WTC11 (cell line): ENCODE measurements at regions not wholly inside any gene's neighbourhood (a gene's known extent, or its start where the extent isn't known, plus 50 kb on each side); places are given as distances from the start of the nearest gene placed in this dataset.

Experiments used
- ATAC-seq: fragments of 200-7000 bp; cut with Tn5 transposase; 2 replicates; pipeline ENCODE4 v1.10.0; 2021; ENCODE audit warnings: mild to moderate bottlenecking, moderate library complexity
- CTCF ChIA-PET: fragments of 300-600 bp; sonication (Branson Sonifier 250); formaldehyde crosslinking; loops from one replicate; lab custom pipeline; 2021; ENCODE audit warnings: antibody characterized with exemption; lab: Charles Lee
- POLR2A ChIA-PET: fragments of 350-600 bp; sonication (Branson Sonifier 250); formaldehyde crosslinking; loops from one replicate; lab custom pipeline; 2021; ENCODE audit warnings: antibody characterized with exemption; lab: Charles Lee
- DNase-seq: peaks from one replicate; pipeline ENCODE4 v3.0.0; 2021; ENCODE audit warnings: low spot score
- H3K27ac Mint-ChIP-seq: 2 replicates; pipeline ENCODE4 v1.8.0; 2021; ENCODE audit warnings: mixed read lengths
- H3K27me3 Mint-ChIP-seq: 2 replicates; pipeline ENCODE4 v1.8.0; 2021; ENCODE audit warnings: low read depth, mild to moderate bottlenecking, moderate library complexity, mixed read lengths
- H3K36me3 Mint-ChIP-seq: 2 replicates; pipeline ENCODE4 v1.8.0; 2021; ENCODE audit warnings: mixed read lengths
- H3K4me1 Mint-ChIP-seq: 2 replicates; pipeline ENCODE4 v1.8.0; 2022; ENCODE audit warnings: mixed read lengths
- H3K4me3 Mint-ChIP-seq: 2 replicates; pipeline ENCODE4 v1.8.0; 2021; ENCODE audit warnings: mild to moderate bottlenecking, moderate library complexity, mixed read lengths
- H3K9me3 Mint-ChIP-seq: 2 replicates; pipeline ENCODE4 v1.8.0; 2021; ENCODE audit warnings: mixed read lengths
- CBFB ChIP-seq: sonication (generic); formaldehyde crosslinking; IDR thresholded peaks from 2 replicates; pipeline ENCODE4 v1.8.1; 2022; ENCODE audit warnings: mild to moderate bottlenecking, low read depth, missing genetic modification reagents
- CREB1 ChIP-seq: sonication (generic); formaldehyde crosslinking; IDR thresholded peaks from 2 replicates; pipeline ENCODE4 v1.8.0; 2023; ENCODE audit warnings: mild to moderate bottlenecking, missing genetic modification reagents
- CREM ChIP-seq: sonication (generic); formaldehyde crosslinking; IDR thresholded peaks from 2 replicates; pipeline ENCODE4 v1.8.1; 2022; ENCODE audit warnings: mild to moderate bottlenecking, missing genetic modification reagents, moderate library complexity
- KAT7 ChIP-seq: sonication (generic); formaldehyde crosslinking; IDR thresholded peaks from 2 replicates; pipeline ENCODE4 v1.8.1; 2023; ENCODE audit warnings: missing genetic modification reagents, mild to moderate bottlenecking, borderline replicate concordance
- TCF7 ChIP-seq: sonication (generic); formaldehyde crosslinking; IDR thresholded peaks from 2 replicates; pipeline ENCODE4 v1.8.0; 2022; ENCODE audit warnings: mild to moderate bottlenecking, low read depth, missing genetic modification reagents, moderate library complexity
- TEAD1 ChIP-seq: sonication (generic); formaldehyde crosslinking; IDR thresholded peaks from 2 replicates; pipeline ENCODE4 v1.8.0; 2022; ENCODE audit warnings: mild to moderate bottlenecking, missing genetic modification reagents
- TF ChIP-seq, protein P1 (sequence below): fragments of 200-600 bp; IDR thresholded peaks from 2 replicates; pipeline ENCODE4 v1.8.0; 2022; ENCODE audit warnings: antibody characterized with exemption
- TF ChIP-seq, protein P2 (sequence below): fragments of 250-450 bp; sonication (Bioruptor Pico); IDR thresholded peaks from 2 replicates; pipeline ENCODE4 v1.8.0; 2021; ENCODE audit warnings: mild to moderate bottlenecking
- TF ChIP-seq, protein P3 (sequence below): fragments of 250-450 bp; sonication (Bioruptor Pico); IDR thresholded peaks from 2 replicates; pipeline ENCODE4 v2.1.2; 2022; ENCODE audit warnings: mild to moderate bottlenecking, moderate library complexity
- TF ChIP-seq, protein P4 (sequence below): sonication (generic); formaldehyde crosslinking; IDR thresholded peaks from 2 replicates; pipeline ENCODE4 v1.8.1; 2023; ENCODE audit warnings: mild to moderate bottlenecking, missing genetic modification reagents
- TF ChIP-seq, protein P5 (sequence below): sonication (generic); formaldehyde crosslinking; IDR thresholded peaks from 2 replicates; pipeline ENCODE4 v1.8.0; 2022; ENCODE audit warnings: mild to moderate bottlenecking, missing genetic modification reagents
- TF ChIP-seq, protein P6 (sequence below): sonication (generic); formaldehyde crosslinking; IDR thresholded peaks from 2 replicates; pipeline ENCODE4 v1.8.1; 2022; ENCODE audit warnings: missing genetic modification reagents, borderline replicate concordance

DNA sequence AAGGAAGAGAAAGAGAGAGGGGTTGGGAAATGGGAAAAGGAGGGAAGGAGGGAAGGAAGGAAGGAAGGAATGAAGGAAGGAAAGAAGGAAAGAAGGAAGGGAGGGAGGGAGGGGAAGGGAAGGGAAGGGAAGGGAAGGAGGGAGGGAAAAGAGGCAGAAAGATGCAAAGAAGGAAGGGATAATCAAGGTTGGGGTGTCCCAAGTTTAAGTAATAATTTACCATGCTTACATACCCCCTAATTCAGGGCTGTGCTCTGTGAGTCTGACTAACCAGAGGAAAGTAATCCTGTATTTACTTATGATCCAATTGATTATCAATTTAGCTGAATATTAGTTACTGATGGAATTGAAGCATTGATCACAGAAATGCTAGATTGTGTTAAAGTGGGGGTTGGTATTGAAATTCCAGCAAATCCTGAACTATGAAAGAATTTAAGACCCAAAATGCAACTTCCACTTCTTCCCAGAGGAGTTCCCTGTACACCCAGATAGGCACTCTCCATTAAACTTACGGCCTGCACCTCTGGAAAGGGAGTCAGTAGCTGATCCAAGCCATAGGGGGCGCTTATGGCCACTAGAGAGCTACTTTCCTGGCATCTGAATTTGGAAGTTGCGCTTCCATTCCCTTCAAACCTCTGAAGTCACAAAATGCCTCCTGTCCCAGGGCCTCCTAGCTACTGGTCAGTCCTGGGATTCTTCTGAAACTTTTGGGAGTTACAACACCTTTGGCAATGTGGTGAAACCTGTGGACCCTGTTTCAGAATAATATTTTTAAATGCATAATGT, 162.7 kb upstream of the PWP1 start:
- DNase-seq = peak; percentile 65
- ChIA-PET CTCF (interaction anchor here (0.7 to 2.2 kb wide), 27 partner anchors 10 to 391 kb away, joined by 3 to 14 read pairs (median 5); a partner anchor contains a TSS), POLR2A (interaction anchor here (0.5 kb wide), 1 partner anchor 71 kb away, joined by 3 read pairs; no protein-coding TSS in a partner anchor)
- peak; percentile 96 for ATAC-seq
- H3K36me3 Mint-ChIP-seq = no peaks in the 10 kb centered on the region
- no peak overlapping the region for H3K27ac Mint-ChIP-seq
- H3K4me3 Mint-ChIP-seq = no peak overlapping the region
- TF ChIP-seq CBFB = no peak
- TF ChIP-seq, protein P1, sequence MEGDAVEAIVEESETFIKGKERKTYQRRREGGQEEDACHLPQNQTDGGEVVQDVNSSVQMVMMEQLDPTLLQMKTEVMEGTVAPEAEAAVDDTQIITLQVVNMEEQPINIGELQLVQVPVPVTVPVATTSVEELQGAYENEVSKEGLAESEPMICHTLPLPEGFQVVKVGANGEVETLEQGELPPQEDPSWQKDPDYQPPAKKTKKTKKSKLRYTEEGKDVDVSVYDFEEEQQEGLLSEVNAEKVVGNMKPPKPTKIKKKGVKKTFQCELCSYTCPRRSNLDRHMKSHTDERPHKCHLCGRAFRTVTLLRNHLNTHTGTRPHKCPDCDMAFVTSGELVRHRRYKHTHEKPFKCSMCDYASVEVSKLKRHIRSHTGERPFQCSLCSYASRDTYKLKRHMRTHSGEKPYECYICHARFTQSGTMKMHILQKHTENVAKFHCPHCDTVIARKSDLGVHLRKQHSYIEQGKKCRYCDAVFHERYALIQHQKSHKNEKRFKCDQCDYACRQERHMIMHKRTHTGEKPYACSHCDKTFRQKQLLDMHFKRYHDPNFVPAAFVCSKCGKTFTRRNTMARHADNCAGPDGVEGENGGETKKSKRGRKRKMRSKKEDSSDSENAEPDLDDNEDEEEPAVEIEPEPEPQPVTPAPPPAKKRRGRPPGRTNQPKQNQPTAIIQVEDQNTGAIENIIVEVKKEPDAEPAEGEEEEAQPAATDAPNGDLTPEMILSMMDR = peak; percentile 48
- H3K4me1 Mint-ChIP-seq = no peaks in the 10 kb centered on the region; the same call in 1 of the 2 replicates
- H3K9me3 Mint-ChIP-seq = peaks cover 11% of the 10 kb centered on the region
- no peaks in the 10 kb centered on the region for H3K27me3 Mint-ChIP-seq

DNA sequence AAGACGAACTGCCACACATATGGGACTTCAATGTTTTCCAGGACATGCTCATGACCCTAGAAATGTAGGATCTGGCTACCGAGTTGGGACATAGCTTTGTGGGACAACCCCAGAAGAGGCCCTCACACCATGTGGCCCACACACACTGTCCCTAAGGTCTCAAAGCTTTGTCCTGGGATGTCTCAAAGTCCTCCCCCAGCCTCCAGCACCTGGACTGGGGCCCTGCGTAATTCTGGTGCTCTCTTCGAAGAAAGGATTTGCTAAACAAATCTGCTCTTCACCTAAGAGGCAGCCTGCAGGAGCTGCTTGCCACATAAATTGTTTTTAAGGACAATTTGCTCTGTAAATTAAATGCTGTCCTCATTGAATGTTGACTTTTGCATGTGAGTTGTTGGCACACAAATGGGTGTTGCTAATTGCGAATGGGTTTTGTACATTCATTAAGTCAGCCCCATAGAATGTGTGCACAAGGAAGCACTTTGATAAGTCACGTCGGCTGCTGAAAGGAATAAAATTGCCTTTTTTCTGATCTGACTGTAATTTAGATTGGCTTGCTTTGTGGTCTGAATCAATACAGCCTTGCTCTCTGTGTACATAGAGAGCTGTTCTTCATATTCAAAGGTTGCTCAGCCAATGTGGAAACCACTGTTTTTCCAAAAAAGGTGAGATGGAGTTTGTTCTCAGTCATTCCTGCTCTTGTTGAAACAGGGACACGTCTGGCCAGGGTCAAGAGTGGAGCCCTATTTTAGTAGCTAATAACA, 161.6 kb upstream of the PWP1 start:
- peaks cover 8% of the 10 kb centered on the region for H3K9me3 Mint-ChIP-seq
- POLR2A ChIA-PET = interaction anchor here (0.5 kb wide), 1 partner anchor 72 kb away, joined by 3 read pairs; no protein-coding TSS in a partner anchor
- CTCF ChIA-PET = interaction anchor here (1.0 to 2.2 kb wide), 19 partner anchors 9 to 392 kb away, joined by 3 to 14 read pairs (median 7); a partner anchor contains a TSS
- H3K4me3 Mint-ChIP-seq = no peak overlapping the region
- no peaks in the 10 kb centered on the region for H3K27me3 Mint-ChIP-seq
- H3K36me3 Mint-ChIP-seq = no peaks in the 10 kb centered on the region
- DNase-seq (no peak), ATAC-seq (no peak)
- no peaks in the 10 kb centered on the region; the same call in 1 of the 2 replicates for H3K4me1 Mint-ChIP-seq
- TF ChIP-seq, protein P2, sequence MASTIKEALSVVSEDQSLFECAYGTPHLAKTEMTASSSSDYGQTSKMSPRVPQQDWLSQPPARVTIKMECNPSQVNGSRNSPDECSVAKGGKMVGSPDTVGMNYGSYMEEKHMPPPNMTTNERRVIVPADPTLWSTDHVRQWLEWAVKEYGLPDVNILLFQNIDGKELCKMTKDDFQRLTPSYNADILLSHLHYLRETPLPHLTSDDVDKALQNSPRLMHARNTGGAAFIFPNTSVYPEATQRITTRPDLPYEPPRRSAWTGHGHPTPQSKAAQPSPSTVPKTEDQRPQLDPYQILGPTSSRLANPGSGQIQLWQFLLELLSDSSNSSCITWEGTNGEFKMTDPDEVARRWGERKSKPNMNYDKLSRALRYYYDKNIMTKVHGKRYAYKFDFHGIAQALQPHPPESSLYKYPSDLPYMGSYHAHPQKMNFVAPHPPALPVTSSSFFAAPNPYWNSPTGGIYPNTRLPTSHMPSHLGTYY = no peak
- TF ChIP-seq TEAD1 (CRISPR knock-in tag) = no peak
- TF ChIP-seq, protein P3, sequence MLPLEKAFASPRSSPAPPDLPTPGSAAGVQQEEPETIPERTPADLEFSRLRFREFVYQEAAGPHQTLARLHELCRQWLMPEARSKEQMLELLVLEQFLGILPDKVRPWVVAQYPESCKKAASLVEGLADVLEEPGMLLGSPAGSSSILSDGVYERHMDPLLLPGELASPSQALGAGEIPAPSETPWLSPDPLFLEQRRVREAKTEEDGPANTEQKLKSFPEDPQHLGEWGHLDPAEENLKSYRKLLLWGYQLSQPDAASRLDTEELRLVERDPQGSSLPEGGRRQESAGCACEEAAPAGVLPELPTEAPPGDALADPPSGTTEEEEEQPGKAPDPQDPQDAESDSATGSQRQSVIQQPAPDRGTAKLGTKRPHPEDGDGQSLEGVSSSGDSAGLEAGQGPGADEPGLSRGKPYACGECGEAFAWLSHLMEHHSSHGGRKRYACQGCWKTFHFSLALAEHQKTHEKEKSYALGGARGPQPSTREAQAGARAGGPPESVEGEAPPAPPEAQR (CRISPR knock-in tag) = no peak
- no peak for TF ChIP-seq CREM
- TF ChIP-seq KAT7 (CRISPR knock-in tag) = no peak
- no peak for TF ChIP-seq CREB1 (CRISPR knock-in tag)
- TF ChIP-seq, protein P4, sequence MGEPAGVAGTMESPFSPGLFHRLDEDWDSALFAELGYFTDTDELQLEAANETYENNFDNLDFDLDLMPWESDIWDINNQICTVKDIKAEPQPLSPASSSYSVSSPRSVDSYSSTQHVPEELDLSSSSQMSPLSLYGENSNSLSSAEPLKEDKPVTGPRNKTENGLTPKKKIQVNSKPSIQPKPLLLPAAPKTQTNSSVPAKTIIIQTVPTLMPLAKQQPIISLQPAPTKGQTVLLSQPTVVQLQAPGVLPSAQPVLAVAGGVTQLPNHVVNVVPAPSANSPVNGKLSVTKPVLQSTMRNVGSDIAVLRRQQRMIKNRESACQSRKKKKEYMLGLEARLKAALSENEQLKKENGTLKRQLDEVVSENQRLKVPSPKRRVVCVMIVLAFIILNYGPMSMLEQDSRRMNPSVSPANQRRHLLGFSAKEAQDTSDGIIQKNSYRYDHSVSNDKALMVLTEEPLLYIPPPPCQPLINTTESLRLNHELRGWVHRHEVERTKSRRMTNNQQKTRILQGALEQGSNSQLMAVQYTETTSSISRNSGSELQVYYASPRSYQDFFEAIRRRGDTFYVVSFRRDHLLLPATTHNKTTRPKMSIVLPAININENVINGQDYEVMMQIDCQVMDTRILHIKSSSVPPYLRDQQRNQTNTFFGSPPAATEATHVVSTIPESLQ = no peak
- TF ChIP-seq TCF7 (CRISPR knock-in tag) = no peak
- no peak overlapping the region for H3K27ac Mint-ChIP-seq

DNA sequence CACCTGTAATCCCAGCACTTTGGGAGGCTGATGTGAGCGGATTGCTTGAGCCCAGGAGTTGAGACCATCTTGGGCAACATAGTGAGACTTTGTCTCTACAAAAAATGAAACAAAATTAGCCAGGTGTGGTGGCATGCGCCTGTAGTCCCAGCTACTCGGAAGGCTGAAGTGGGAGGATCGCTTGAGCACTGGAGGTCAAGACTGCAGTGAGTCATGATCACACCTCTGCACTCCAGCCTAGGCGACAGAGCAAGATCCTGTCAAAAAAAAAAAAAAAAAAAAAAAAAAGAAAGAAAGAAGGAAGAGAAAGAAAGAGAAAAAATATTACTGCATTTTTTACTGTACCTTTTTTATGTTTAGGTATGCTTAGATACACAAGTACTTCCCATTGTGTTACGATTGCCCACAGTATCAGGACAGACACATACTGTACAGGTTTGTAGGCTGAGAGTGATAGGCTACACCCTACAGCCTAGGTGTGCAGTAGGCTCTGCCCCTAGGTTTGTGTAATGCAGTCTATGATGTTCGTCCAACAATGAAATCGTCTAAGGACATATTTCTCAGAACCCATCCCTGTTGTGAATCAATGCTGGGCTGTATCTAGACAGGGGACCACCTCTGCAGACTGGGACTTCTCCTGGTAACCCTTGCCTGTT, 160.4 kb upstream of the PWP1 start:
- ChIA-PET CTCF (interaction anchor here (0.9 to 1.3 kb wide), 2 partner anchors 16 to 85 kb away, joined by 3 to 4 read pairs; no protein-coding TSS in a partner anchor), POLR2A (no interaction called here)
- H3K4me1 Mint-ChIP-seq = no peaks in the 10 kb centered on the region; the same call in 1 of the 2 replicates

More for the DNA sequence above, 160.4 kb upstream of the PWP1 start:
- ATAC-seq = no peak
- DNase-seq = no peak
- Mint-ChIP-seq H3K27me3 (no peaks in the 10 kb centered on the region), H3K36me3 (no peaks in the 10 kb centered on the region), H3K9me3 (peaks cover 6% of the 10 kb centered on the region; the same call in 1 of the 2 replicates), H3K27ac (no peak overlapping the region), H3K4me3 (no peak overlapping the region)
- TF ChIP-seq, protein P5, sequence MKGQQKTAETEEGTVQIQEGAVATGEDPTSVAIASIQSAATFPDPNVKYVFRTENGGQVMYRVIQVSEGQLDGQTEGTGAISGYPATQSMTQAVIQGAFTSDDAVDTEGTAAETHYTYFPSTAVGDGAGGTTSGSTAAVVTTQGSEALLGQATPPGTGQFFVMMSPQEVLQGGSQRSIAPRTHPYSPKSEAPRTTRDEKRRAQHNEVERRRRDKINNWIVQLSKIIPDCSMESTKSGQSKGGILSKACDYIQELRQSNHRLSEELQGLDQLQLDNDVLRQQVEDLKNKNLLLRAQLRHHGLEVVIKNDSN (CRISPR knock-in tag) = no peak
- TF ChIP-seq, protein P6, sequence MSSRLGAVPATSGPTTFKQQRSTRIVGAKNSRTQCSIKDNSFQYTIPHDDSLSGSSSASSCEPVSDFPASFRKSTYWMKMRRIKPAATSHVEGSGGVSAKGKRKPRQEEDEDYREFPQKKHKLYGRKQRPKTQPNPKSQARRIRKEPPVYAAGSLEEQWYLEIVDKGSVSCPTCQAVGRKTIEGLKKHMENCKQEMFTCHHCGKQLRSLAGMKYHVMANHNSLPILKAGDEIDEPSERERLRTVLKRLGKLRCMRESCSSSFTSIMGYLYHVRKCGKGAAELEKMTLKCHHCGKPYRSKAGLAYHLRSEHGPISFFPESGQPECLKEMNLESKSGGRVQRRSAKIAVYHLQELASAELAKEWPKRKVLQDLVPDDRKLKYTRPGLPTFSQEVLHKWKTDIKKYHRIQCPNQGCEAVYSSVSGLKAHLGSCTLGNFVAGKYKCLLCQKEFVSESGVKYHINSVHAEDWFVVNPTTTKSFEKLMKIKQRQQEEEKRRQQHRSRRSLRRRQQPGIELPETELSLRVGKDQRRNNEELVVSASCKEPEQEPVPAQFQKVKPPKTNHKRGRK = no peak
- no peak for TF ChIP-seq KAT7 (CRISPR knock-in tag)
